Mesodermal cell (in vitro differentiated cells): ENCODE measurements at regions not wholly inside any gene's neighbourhood (a gene's known extent, or its start where the extent isn't known, plus 50 kb on each side); places are given as distances from the start of the nearest gene placed in this dataset.
A peak's percentile ranks its signal among the peaks of the same experiment; 100 is the strongest.

ENCODE experiments used
- H3K27ac ChIP-seq: 2 replicates; pipeline ENCODE4 v1.7.0; 2013; ENCODE audit warnings: mild to moderate bottlenecking, low read depth, low read length, moderate library complexity; ENCODE audit not compliant: severe bottlenecking
- H3K36me3 ChIP-seq: 2 replicates; pipeline ENCODE4 v1.7.1; 2013; ENCODE audit warnings: mild to moderate bottlenecking, low read length, moderate library complexity; ENCODE audit not compliant: control insufficient read depth, insufficient read depth
- H3K4me1 ChIP-seq: one replicate; pipeline ENCODE4 v1.7.1; 2013; ENCODE audit warnings: mild to moderate bottlenecking, low read length; ENCODE audit not compliant: insufficient read depth, control insufficient read depth, poor library complexity, severe bottlenecking
- H3K4me3 ChIP-seq: 2 replicates; pipeline ENCODE4 v1.7.0; 2013; ENCODE audit warnings: low read length, control low read depth, mild to moderate bottlenecking; ENCODE audit not compliant: insufficient read depth, poor library complexity, severe bottlenecking; ENCODE audit errors: extremely low read depth
- H3K9me3 ChIP-seq: 2 replicates; pipeline ENCODE4 v1.7.1; 2013; ENCODE audit warnings: mild to moderate bottlenecking, low read length, moderate library complexity; ENCODE audit not compliant: control insufficient read depth
- WGBS, 2 experiments: methylation state at CpG; one replicate each; pipeline ENCODE4 v1.1.5; 2013; ENCODE audit warnings: missing lambda C conversion rate in 2 of 2; ENCODE audit not compliant: insufficient coverage in 2 of 2; 5-methylcytosine and 5-hydroxymethylcytosine counted together

- Histone ChIP-seq H3K36me3 (no peaks in the 10 kb centered on the region), H3K9me3 (no peaks in the 10 kb centered on the region), H3K4me3 (no peak overlapping the region), H3K27ac (no peak overlapping the region), H3K4me1 (no peaks in the 10 kb centered on the region)
These were observed 104.0 kb upstream of the PARD3B start for GRCh38 chr2:204441316-204441715.

DNA sequence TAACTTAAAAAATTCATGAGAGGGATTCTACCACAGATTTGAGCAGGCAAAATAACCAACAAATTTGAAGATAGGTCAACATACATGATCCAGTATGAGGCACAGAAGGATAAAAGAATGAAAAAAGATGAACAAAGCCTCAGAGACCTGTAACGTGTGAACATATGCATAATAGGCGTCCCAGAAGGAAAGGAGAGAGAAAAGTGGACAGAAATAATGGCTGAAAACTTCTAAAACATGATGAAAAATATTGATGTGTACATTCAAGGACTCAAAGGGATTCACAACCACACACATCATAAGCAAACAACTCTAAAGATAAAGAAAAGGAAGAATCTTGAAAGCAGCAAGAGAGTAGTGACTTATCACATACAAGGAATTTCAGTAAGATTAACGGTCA, 100.1 kb upstream of the PARD3B start:
- Histone ChIP-seq H3K4me3 (no peak overlapping the region), H3K36me3 (no peaks in the 10 kb centered on the region), H3K27ac (no peak overlapping the region), H3K4me1 (peaks cover 4% of the 10 kb centered on the region), H3K9me3 (no peaks in the 10 kb centered on the region)
- 86 to 95% methylated on average over 1 to 2 of the region's 3 CpGs for WGBS, 2 experiments

- no CpG with 5 or more reads among the region's 2 CpGs for WGBS, 2 experiments
- no peak overlapping the region for H3K4me3 ChIP-seq
- peaks cover 25% of the 10 kb centered on the region for H3K4me1 ChIP-seq
- H3K27ac ChIP-seq, result no peak overlapping the region
- H3K36me3 ChIP-seq, result no peaks in the 10 kb centered on the region
- H3K9me3 ChIP-seq, result no peaks in the 10 kb centered on the region
These were observed 97.6 kb upstream of the PARD3B start for GRCh38 chr2:204447722-204448121.

DNA sequence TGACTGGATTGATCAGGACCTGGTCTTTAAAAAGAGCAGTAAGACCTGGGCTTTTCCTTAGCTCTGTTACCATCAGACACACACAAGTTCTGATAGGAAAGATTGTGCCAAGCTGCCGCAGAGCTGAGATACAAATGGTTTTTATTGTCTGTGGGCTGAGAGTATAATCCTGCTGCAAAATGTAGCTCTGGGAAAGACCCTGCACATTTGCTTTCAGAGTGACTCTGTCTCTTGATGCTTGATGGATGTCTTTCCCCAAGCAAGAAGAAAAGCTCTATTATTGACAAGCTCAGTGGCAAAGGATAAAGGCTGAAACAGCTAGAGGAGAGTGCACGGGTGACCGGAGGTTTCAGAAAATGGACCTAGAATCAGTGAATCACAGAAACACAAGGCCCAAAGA, 95.3 kb upstream of the PARD3B start:
- Histone ChIP-seq H3K27ac (peak overlapping the region; percentile 30), H3K4me3 (no peak overlapping the region), H3K9me3 (no peaks in the 10 kb centered on the region), H3K4me1 (peaks cover 39% of the 10 kb centered on the region), H3K36me3 (no peaks in the 10 kb centered on the region)
- WGBS, 2 experiments, result 93 to 94% methylated on average over 2 to 3 of the region's 3 CpGs

DNA sequence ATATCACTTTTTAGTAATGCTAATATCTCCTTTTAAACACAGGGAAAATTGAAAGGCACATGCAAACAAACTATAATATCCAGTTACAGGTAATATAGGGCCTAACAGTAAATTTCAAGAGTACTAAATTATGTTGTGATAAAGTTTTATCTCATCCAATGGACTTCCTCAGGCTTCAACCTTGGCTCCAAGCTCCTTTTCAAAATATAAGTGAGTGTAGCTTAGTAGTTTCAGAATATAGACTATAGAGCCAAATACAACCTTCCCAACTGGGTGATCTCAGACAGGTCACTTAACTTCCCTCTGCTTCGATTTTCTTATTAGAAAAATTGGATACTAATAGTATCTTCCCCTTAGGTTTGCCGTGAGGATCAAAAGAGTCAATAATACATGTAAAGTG, 93.5 kb upstream of the PARD3B start:
- Histone ChIP-seq H3K4me3 (no peak overlapping the region), H3K36me3 (no peaks in the 10 kb centered on the region), H3K4me1 (peaks cover 39% of the 10 kb centered on the region), H3K27ac (peak overlapping the region; percentile 98), H3K9me3 (no peaks in the 10 kb centered on the region)
- no CpG with 5 or more reads among the region's 2 CpGs for WGBS, 2 experiments

- peak overlapping the region; percentile 98 for H3K27ac ChIP-seq
- 0 to 20% methylated on average over 1 of the region's 7 CpGs for WGBS, 2 experiments
These were observed 92.7 kb upstream of the PARD3B start for GRCh38 chr2:204452464-204453023.

DNA sequence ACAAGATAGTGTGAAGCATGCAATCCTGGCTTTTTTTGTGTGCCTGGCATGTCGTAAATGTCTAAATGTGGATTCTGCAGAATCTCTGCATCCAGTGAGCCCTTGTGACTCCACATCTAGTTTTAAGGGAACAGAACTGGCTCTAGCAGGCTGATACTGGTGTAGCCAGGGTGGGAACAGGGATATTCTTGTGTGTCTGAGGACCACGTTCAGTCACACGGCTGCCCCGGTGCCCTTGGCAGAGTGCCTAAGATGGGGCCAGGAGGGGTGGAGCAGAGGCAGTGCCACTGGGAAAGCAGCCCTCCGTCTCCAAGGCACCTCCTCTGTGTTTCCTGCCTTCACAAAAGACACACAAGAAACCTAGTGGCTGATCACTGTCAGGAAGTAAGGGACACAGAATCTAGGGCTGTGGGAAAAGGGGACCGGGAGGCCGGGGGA, 91.5 kb upstream of the PARD3B start:
- 58 to 60% methylated on average over 6 to 7 of the region's 7 CpGs for WGBS, 2 experiments
- H3K27ac ChIP-seq, result peak overlapping the region; percentile 98
- no peaks in the 10 kb centered on the region for H3K36me3 ChIP-seq
- no peak overlapping the region for H3K4me3 ChIP-seq
- peaks cover 39% of the 10 kb centered on the region for H3K4me1 ChIP-seq
- H3K9me3 ChIP-seq, result no peaks in the 10 kb centered on the region

More at GRCh38 chr2:204452464-204453023, 92.7 kb upstream of the PARD3B start:
- no peaks in the 10 kb centered on the region for H3K9me3 ChIP-seq
- H3K36me3 ChIP-seq, result no peaks in the 10 kb centered on the region
- peaks cover 39% of the 10 kb centered on the region for H3K4me1 ChIP-seq
- no peak overlapping the region for H3K4me3 ChIP-seq

DNA sequence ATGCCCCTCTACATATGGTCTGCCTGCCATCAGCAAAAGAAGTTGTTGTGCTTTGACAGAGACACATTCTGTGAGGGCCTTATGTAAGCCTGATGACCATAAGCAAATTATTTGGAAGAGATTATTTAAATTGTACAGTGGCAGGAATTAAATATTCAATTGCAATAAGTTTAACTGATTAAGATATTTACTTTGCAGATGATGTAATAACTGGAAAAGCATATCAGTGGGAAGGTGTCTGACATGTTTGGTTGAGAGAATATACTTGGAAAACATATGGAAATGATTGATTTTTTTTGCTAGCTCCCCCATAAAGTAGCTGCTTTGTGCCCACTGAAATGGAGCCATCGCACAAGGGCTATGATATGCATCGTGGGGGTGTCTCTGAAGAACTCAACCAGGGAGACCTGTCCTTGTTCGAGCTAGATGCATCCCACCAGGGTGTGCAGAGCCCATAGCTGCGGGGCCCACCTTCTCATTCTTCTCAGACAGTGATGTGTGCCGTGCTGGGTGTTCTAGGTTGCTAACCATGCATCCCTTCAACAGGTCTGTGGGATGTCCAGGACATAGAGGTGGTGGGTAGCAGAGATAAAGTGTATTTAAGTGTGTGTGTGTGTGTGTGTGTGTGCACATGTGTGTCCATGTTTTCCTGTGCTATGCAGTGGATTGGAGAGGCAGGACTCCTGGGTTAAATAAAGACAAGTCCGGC, 90.4 kb upstream of the PARD3B start:
- no peaks in the 10 kb centered on the region for H3K9me3 ChIP-seq
- H3K4me3 ChIP-seq, result no peak overlapping the region
- H3K36me3 ChIP-seq, result no peaks in the 10 kb centered on the region
- peaks cover 37% of the 10 kb centered on the region for H3K4me1 ChIP-seq
- WGBS, 2 experiments, result 92 to 96% methylated on average over 3 to 6 of the region's 6 CpGs
- peak overlapping the region; percentile 98 for H3K27ac ChIP-seq

- H3K36me3 ChIP-seq, result no peaks in the 10 kb centered on the region
- H3K27ac ChIP-seq, result no peak overlapping the region
- 88 to 90% methylated on average over 3 to 4 of the region's 4 CpGs for WGBS, 2 experiments
- H3K4me3 ChIP-seq, result no peak overlapping the region
- H3K9me3 ChIP-seq, result no peaks in the 10 kb centered on the region
- H3K4me1 ChIP-seq, result no peaks in the 10 kb centered on the region
These were observed 76.4 kb upstream of the PARD3B start for GRCh38 chr2:204468746-204469429.

- Histone ChIP-seq H3K27ac (no peak overlapping the region), H3K9me3 (no peaks in the 10 kb centered on the region), H3K4me1 (no peaks in the 10 kb centered on the region), H3K36me3 (no peaks in the 10 kb centered on the region), H3K4me3 (no peak overlapping the region)
- 100% methylated on average over 2 of the region's 4 CpGs; no CpG with 5 or more reads in 1 of the 2 experiments for WGBS, 2 experiments
These were observed 75.1 kb upstream of the PARD3B start for GRCh38 chr2:204470178-204470620.
